CD4-positive, alpha-beta T cell treated with Interleukin-15 for 1 hour (primary cell): ENCODE measurements at regions not wholly inside any gene's neighbourhood (a gene's known extent, or its start where the extent isn't known, plus 50 kb on each side); places are given as distances from the start of the nearest gene placed in this dataset.
"Not testable (repeated sequence)": the region's sequence is repeated elsewhere in the genome, so short reads cannot be mapped to it uniquely, and the experiment has no call there.

Experiments used
- DNase-seq: peaks from one replicate; pipeline ENCODE4 v3.0.0-alpha.2; 2020

GRCh38 chr2:88396209-88396608 is 56.3 kb downstream of the FOXI3 start:
- no peak for DNase-seq

- DNase-seq = no peak
Measured at GRCh38 chr2:88377641-88377991, 74.9 kb downstream of the FOXI3 start.

- no peak for DNase-seq
Measured at GRCh38 chr2:88372042-88372441, 80.5 kb downstream of the FOXI3 start.

GRCh38 chr2:88365408-88365807 is 87.1 kb downstream of the FOXI3 start:
- DNase-seq = not testable (repeated sequence)

- DNase-seq = no peak
Measured at GRCh38 chr2:88355486-88355885, 97.0 kb downstream of the FOXI3 start.

GRCh38 chr2:88351249-88351601 is 101.3 kb downstream of the FOXI3 start:
- DNase-seq = no peak

GRCh38 chr2:88350331-88351248 is 101.9 kb downstream of the FOXI3 start:
- DNase-seq = peak; percentile 41

- no peak for DNase-seq
Measured at GRCh38 chr2:88345842-88346241, 106.7 kb downstream of the FOXI3 start.

GRCh38 chr2:88342749-88343148 is 109.7 kb downstream of the FOXI3 start:
- no peak for DNase-seq

GRCh38 chr2:88334418-88334817 is 118.1 kb downstream of the FOXI3 start:
- no peak for DNase-seq

- no peak for DNase-seq
Measured at GRCh38 chr2:88331239-88331638, 121.3 kb downstream of the FOXI3 start.

- DNase-seq = no peak
Measured at GRCh38 chr2:88329815-88330603, 122.5 kb downstream of the FOXI3 start.

- DNase-seq = no peak
Measured at GRCh38 chr2:88321449-88322248, 130.8 kb downstream of the FOXI3 start.

GRCh38 chr2:88320076-88320773 is 132.3 kb downstream of the FOXI3 start:
- no peak for DNase-seq

GRCh38 chr2:88318956-88319330 is 133.6 kb downstream of the FOXI3 start:
- no peak for DNase-seq

GRCh38 chr2:88318071-88318955 is 134.2 kb downstream of the FOXI3 start:
- DNase-seq = no peak

- no peak for DNase-seq
Measured at GRCh38 chr2:88310787-88311186, 140.6 kb downstream of the THNSL2 start.

- no peak for DNase-seq
Measured at GRCh38 chr2:88307817-88308216, 137.7 kb downstream of the THNSL2 start.

- no peak for DNase-seq
Measured at GRCh38 chr2:88303865-88304264, 133.7 kb downstream of the THNSL2 start.

GRCh38 chr2:88296247-88296646 is 126.1 kb downstream of the THNSL2 start:
- DNase-seq = no peak

- no peak for DNase-seq
Measured at GRCh38 chr2:88283886-88284592, 113.9 kb downstream of the THNSL2 start.
